HAP-1 (cell line): ENCODE measurements at regions not wholly inside any gene's neighbourhood (a gene's known extent, or its start where the extent isn't known, plus 50 kb on each side); places are given as distances from the start of the nearest gene placed in this dataset.

Experiments used
- DNase-seq, 2 experiments: peaks; one replicate each; pipeline ENCODE4 v3.0.0-alpha.2; 2016 to 2020; ENCODE audit warnings: low spot score in 2 of 2
- H3K27me3 ChIP-seq: fragments of 250-450 bp; sonication (Bioruptor Pico); 2 replicates; pipeline ENCODE4 v1.5.1; 2020; ENCODE audit warnings: low read depth, mild to moderate bottlenecking, moderate library complexity
- H3K36me3 ChIP-seq: fragments of 250-450 bp; sonication (Bioruptor Pico); replicated peaks from 2 replicates; pipeline ENCODE4 v1.5.1; 2020; ENCODE audit warnings: mild to moderate bottlenecking
- H3K4me1 ChIP-seq: fragments of 250-450 bp; sonication (Bioruptor Pico); 2 replicates; pipeline ENCODE4 v1.5.1; 2020; ENCODE audit warnings: mild to moderate bottlenecking
- H3K4me3 ChIP-seq: fragments of 250-450 bp; sonication (Bioruptor Pico); 2 replicates; pipeline ENCODE4 v1.5.1; 2020; ENCODE audit warnings: mild to moderate bottlenecking, moderate library complexity
- H3K9me3 ChIP-seq: fragments of 250-450 bp; sonication (Bioruptor Pico); 2 replicates; pipeline ENCODE4 v1.5.1; 2020; ENCODE audit warnings: mild to moderate bottlenecking, moderate library complexity
- in situ Hi-C: fragments of 300-500 bp; cut with MboI; formaldehyde crosslinking; loops from 3 replicates; pipeline ENCODE4 v1.14.3; 2020; ENCODE audit warnings: low sequenced_read_pairs, inconsistent platforms, mixed read lengths

DNA sequence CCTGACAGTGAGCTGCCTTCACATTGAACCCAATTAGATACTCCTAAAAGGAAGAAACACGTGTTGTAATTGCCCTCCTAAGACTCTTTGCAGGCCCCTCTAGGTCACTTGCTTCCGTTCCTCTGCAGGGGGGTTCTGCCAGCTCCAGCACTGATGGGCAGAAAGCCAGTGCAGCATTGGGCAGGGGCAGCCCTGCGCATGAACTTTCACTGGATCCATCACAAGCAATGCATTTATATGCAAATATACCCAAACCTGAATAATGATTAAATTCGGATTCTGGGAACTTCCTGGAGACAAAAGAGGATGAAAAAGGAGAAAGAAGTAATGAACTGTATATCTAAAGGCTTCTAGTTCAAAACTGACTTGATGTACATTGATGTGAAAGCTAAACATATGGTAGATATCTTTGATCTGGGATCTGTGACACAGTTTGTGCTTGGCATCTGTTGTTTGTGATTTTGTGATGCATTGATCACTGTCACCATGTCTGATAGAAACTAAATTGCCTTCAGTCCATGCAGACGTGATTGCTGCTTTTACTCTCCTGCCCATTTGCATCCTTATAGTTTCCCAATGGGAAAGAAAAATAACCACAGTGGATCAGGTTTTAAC lies 313.4 kb downstream of the DEPDC1B start:
- H3K27me3 ChIP-seq, result no peaks in the 10 kb centered on the region
- H3K4me3 ChIP-seq, result no peak overlapping the region
- H3K4me1 ChIP-seq, result no peaks in the 10 kb centered on the region
- H3K9me3 ChIP-seq, result no peaks in the 10 kb centered on the region
- in situ Hi-C loops, result loop anchor here (25.0 kb wide), 1 partner anchor 574 kb away; no protein-coding TSS in a partner anchor
- no peak for DNase-seq
- no peaks in the 10 kb centered on the region for H3K36me3 ChIP-seq

DNA sequence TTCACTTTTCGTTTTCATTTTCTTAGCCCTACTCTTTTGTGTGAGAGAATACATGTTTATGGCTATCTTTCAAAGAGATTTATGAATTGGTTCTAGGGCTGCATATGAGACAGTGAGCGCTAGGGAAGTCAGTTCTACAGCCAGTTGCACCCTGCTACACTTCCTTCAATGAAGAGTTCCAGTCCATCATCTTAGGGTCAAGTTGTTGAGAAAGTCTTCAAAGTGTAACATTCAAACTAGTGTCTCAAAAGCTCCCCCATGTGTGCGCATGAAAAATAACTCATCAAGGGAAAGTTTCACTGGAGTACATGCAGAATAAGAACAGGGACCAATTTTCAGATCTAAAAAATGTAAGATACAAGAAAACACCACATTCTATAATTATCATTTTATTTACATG lies 317.2 kb downstream of the DEPDC1B start:
- peak in 1 of 2 experiments; percentile 2 for DNase-seq
- H3K4me3 ChIP-seq, result no peak overlapping the region
- in situ Hi-C loops, result loop anchor here (25.0 kb wide), 1 partner anchor 570 kb away; no protein-coding TSS in a partner anchor

DNA sequence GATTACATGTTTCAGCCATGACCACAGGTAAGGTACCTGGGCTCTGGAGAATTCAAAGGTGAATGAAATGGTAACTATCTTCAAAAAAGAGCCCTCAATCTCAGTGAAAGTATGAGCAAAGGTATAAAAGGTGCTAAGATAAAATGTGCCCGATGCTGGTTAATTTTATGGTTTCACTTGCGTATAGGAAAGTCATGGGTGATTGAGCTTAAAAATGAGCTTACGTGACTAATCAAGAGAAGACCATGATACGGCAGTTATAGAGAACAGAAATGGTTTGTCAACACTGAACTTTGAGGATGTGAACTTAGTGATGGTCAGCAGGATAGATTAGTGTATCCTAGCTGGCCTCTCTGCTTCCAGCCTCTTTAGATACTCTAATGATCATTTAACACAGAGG lies 320.1 kb downstream of the DEPDC1B start:
- Histone ChIP-seq H3K4me1 (no peaks in the 10 kb centered on the region), H3K9me3 (no peaks in the 10 kb centered on the region), H3K36me3 (no peaks in the 10 kb centered on the region), H3K27me3 (no peaks in the 10 kb centered on the region), H3K4me3 (no peak overlapping the region)
- DNase-seq, result no peak
- in situ Hi-C loops, result loop anchor here (25.0 kb wide), 1 partner anchor 568 kb away; no protein-coding TSS in a partner anchor

More for the DNA sequence above, 317.2 kb downstream of the DEPDC1B start:
- Histone ChIP-seq H3K9me3 (no peaks in the 10 kb centered on the region), H3K27me3 (no peaks in the 10 kb centered on the region), H3K4me1 (no peaks in the 10 kb centered on the region), H3K36me3 (no peaks in the 10 kb centered on the region)

DNA sequence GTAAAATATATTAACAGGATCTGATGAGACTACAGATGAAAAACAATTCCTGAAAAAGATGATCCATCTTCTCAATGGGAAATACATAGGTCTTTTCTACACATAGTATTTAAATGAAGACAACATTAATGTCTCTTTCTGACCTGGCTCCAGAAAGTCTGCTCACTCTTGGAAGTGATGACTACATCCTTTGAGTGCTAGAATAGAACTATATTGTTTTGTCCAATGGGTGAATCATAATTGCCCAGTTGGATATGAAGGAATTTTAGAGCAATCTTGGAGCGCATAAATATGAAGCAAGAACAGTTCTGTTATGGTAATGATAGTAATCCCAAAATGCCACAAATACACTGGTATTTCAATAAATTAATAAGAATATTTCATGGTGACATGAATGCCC lies 322.1 kb downstream of the DEPDC1B start:
- no peaks in the 10 kb centered on the region for H3K36me3 ChIP-seq
- no peaks in the 10 kb centered on the region for H3K4me1 ChIP-seq
- H3K27me3 ChIP-seq, result no peaks in the 10 kb centered on the region
- in situ Hi-C loops, result loop anchor here (25.0 kb wide), 1 partner anchor 566 kb away; no protein-coding TSS in a partner anchor
- H3K9me3 ChIP-seq, result no peaks in the 10 kb centered on the region
- H3K4me3 ChIP-seq, result no peak overlapping the region
- no peak for DNase-seq

DNA sequence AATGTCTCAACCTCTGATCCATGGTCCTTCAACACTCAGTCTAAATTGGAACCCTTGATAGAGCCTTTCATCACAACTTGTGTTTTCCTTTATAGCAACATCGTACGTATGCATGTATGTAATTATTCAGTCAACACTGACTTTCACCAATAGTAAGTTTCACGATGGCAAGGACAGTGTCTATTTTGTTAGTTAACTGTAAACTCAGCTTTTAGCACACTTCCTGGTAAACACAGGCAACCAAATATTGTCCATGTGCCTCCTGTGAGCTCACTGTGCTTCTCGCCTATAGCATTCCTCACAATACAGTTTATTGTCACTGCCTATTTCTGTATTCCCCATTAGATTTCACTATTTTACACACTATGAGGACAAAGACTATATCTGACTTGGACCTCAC lies 323.1 kb downstream of the DEPDC1B start:
- Histone ChIP-seq H3K36me3 (no peaks in the 10 kb centered on the region), H3K4me3 (no peak overlapping the region), H3K9me3 (no peaks in the 10 kb centered on the region), H3K4me1 (no peaks in the 10 kb centered on the region), H3K27me3 (no peaks in the 10 kb centered on the region)
- in situ Hi-C loops, result loop anchor here (25.0 kb wide), 1 partner anchor 565 kb away; no protein-coding TSS in a partner anchor
- DNase-seq, result no peak

DNA sequence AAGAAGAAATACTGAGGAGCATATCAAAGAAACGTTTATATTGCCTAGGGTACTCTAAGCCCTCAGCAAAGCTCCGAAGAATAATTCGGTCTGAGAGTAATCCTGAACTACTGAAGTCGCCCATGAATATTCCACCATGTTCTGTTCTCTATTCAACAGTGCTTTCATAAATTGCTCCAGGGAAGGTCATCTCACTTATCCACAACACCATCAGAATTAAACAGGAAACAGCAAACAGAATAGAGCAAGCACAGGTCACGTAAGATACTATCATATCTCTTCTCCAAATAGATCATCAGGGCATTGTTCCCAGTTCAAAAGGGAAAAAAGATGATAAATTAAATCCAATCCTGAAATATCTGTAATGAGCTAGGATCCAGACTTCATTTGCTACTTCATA lies 325.6 kb downstream of the DEPDC1B start:
- no peak overlapping the region for H3K4me3 ChIP-seq
- no peaks in the 10 kb centered on the region for H3K36me3 ChIP-seq
- H3K9me3 ChIP-seq, result no peaks in the 10 kb centered on the region
- no peaks in the 10 kb centered on the region for H3K27me3 ChIP-seq
- no peak for DNase-seq
- no peaks in the 10 kb centered on the region for H3K4me1 ChIP-seq
- in situ Hi-C loops, result no loop called here

DNA sequence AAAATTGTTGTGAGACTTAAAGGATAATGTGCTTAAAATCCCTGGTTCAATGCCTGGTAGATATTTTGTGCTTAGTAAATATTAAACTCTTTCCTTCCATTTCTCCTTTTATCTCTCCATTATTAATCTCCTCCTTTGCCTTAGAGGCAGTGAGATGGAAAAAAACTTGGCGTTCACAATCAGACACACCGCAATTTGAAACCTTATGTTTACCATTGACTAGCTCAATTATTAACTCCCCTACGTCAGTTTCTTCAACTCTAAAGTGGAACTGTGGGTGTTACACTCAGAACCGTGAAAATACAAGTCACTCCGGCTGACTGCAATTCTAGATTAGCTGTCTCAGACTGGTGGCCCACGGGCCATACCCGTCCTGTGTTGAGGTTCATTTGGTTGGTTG lies 327.2 kb downstream of the DEPDC1B start:
- Histone ChIP-seq H3K36me3 (no peaks in the 10 kb centered on the region), H3K27me3 (no peaks in the 10 kb centered on the region), H3K9me3 (no peaks in the 10 kb centered on the region), H3K4me1 (no peaks in the 10 kb centered on the region), H3K4me3 (no peak overlapping the region)
- no peak for DNase-seq
- in situ Hi-C loops, result no loop called here

DNA sequence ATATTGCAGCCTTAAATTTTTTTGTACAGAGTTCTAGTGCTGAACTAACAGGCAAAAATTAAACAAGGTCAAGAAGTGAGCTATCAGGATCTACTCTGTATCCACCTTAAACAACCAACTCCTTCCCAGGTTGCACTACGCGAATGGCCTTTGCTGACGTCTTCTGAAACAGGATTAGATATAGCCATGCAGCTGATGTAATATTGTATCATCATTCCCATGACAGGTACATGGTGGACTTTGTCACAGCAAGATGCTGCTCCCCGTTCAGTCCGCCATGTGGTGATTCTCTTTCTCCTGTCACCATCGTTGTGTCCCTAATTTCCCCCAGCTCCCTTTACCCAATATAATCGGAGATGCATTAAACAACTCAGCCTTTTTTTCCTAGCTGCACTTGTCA lies 328.9 kb downstream of the DEPDC1B start:
- H3K9me3 ChIP-seq, result no peaks in the 10 kb centered on the region
- no peak overlapping the region for H3K4me3 ChIP-seq
- in situ Hi-C loops, result no loop called here
- H3K4me1 ChIP-seq, result no peaks in the 10 kb centered on the region
- H3K36me3 ChIP-seq, result no peaks in the 10 kb centered on the region
- DNase-seq, result no peak
- no peaks in the 10 kb centered on the region for H3K27me3 ChIP-seq

DNA sequence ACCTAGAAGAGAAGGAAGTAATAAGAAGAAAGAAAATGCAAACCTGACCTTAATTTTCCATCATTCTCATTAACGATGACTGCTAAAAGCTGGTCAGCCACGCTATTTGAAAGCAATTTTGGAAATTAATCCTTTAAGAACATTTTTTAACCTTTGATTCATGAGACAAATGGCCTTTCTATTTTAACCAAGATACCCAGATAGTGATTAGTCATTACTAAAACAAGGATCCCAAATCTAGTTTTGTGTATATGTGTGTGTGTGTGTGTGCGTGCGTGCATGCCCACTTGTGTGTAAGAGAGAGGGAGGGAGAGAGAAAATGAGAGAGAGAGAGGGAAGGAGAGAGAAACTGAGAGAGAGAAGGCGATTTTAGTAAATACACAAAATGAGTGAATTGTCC lies 329.5 kb downstream of the DEPDC1B start:
- H3K4me3 ChIP-seq, result no peak overlapping the region
- no peaks in the 10 kb centered on the region for H3K9me3 ChIP-seq
- no peaks in the 10 kb centered on the region for H3K36me3 ChIP-seq
- DNase-seq, result no peak
- in situ Hi-C loops, result no loop called here
- no peaks in the 10 kb centered on the region for H3K4me1 ChIP-seq
- no peaks in the 10 kb centered on the region for H3K27me3 ChIP-seq

DNA sequence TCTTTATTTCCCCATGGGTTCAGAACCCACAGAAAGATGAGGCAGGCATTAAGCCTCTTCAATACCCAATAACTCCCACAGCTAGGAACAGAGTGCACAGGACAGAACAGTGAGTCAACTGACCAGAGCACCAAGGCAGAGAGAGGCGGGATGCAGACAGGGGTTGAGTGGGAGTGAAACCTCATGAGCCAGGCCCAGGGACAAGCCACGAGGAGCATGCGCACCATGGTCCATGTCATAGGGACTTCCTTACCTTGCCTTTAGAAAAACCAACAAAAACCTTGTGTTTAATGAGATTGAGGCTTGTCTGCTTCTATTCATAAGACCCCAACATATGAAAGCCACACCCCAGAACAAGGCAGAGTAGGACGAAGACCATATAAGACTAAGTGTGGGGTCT lies 330.6 kb downstream of the DEPDC1B start:
- no peak for DNase-seq
- Histone ChIP-seq H3K4me3 (no peak overlapping the region), H3K4me1 (no peaks in the 10 kb centered on the region), H3K36me3 (no peaks in the 10 kb centered on the region), H3K27me3 (no peaks in the 10 kb centered on the region), H3K9me3 (no peaks in the 10 kb centered on the region)
- in situ Hi-C loops, result no loop called here

DNA sequence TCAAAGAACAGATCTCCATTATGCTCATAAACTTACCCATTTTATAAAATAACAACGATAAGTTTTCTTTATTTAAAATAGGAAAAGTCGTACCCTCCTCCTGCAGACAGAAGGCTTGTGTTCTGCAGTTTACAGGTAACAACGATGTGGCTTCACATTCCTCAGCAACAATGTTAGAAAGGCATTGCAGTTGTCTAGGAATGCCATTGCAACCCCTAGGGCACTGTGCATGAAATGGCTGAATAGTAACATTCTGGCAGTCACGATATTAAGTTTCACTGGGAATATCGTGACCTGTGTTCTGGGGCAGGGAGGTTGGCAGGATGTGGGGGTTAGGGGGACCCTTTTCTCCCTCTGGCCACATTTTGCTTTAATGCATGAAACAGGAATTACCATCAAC lies 331.9 kb downstream of the DEPDC1B start:
- Histone ChIP-seq H3K9me3 (no peaks in the 10 kb centered on the region), H3K4me1 (no peaks in the 10 kb centered on the region), H3K36me3 (no peaks in the 10 kb centered on the region), H3K27me3 (no peaks in the 10 kb centered on the region), H3K4me3 (no peak overlapping the region)
- DNase-seq, result no peak
- in situ Hi-C loops, result no loop called here

DNA sequence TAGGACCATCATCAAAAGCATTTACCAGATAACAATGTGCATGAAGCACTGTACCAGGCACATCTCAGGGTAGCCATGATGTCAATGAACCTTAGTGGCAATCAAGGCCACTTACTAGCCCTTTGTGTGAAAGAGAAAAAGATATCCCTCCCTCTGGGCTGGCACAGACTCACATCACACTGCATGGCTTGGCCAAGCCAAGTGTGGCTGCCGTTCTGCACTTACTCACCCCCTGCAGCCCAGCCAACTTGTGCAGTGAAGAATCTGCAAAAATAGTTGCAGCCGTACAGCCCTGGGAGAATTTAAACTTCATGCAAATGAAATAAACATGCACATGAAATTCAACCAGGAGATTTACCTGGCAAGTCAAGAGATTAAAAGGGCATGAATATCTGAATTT lies 333.5 kb downstream of the DEPDC1B start:
- in situ Hi-C loops, result no loop called here

DNA sequence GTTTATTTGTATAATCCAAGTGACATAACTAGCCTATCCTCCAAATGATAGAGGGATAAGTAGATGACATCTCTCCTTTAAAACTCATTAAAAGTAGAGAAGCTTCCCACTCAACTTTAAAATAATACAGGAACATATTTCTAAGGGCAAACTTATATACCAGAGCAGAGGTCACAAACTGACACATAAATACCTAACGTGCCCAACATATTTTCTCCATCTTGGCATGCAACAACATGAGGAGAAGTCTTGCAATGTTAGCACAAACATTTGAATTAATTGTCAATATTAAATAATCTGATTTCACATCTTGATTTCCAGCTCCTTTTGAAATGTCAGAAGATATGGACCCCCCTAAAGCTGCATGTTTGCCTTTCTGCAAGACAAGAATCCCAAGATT lies 335.0 kb downstream of the DEPDC1B start:
- DNase-seq, result no peak
- H3K36me3 ChIP-seq, result no peaks in the 10 kb centered on the region
- H3K4me3 ChIP-seq, result no peak overlapping the region
- H3K4me1 ChIP-seq, result no peaks in the 10 kb centered on the region
- no peaks in the 10 kb centered on the region for H3K27me3 ChIP-seq
- in situ Hi-C loops, result no loop called here
- H3K9me3 ChIP-seq, result no peaks in the 10 kb centered on the region

More for the DNA sequence above, 333.5 kb downstream of the DEPDC1B start:
- Histone ChIP-seq H3K4me3 (no peak overlapping the region), H3K27me3 (no peaks in the 10 kb centered on the region), H3K9me3 (no peaks in the 10 kb centered on the region), H3K36me3 (no peaks in the 10 kb centered on the region), H3K4me1 (no peaks in the 10 kb centered on the region)
- DNase-seq, result no peak

DNA sequence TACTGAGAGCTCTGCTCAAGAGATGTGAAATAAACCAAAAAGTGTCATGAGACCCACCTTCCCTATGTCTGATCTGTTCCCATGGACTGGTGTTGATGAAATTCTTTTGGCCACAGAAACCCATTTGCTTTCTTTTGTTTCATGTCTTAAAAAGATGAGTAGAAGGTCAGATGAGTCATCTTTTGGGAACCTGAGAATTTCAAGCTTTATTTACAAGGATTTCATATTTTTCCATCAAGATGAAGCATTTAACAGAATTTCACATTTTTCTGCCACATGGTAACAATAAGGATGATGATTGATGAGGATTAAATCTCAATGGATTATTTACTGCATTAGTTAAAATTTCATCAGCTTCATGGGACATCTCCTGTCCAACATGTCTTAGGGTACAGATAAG lies 337.8 kb downstream of the DEPDC1B start:
- H3K36me3 ChIP-seq, result no peaks in the 10 kb centered on the region
- no peaks in the 10 kb centered on the region for H3K9me3 ChIP-seq
- no peak overlapping the region for H3K4me3 ChIP-seq
- H3K27me3 ChIP-seq, result no peaks in the 10 kb centered on the region
- DNase-seq, result no peak
- in situ Hi-C loops, result no loop called here
- H3K4me1 ChIP-seq, result no peaks in the 10 kb centered on the region

DNA sequence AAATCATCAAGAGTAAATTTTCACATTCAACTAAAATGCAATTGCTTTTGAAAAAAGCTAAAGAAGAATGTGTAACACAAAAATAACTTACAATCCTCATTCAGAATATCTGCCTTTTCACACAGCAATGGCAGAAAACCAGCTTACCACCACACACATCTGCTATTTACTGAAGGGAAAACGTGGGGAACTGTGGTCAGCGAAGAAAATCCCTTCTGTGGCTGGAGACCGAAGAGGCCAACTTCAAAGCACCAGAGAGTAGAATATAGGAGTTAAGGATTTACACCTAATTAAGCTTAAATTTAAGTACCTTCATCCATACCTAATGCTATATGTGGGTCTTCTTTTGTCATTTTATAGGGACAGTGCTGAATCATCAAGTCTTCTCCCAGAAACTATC lies 339.6 kb downstream of the DEPDC1B start:
- in situ Hi-C loops, result no loop called here
- Histone ChIP-seq H3K4me1 (no peaks in the 10 kb centered on the region), H3K27me3 (no peaks in the 10 kb centered on the region)

More for the DNA sequence above, 339.6 kb downstream of the DEPDC1B start:
- H3K36me3 ChIP-seq, result no peaks in the 10 kb centered on the region
- no peak for DNase-seq
- no peak overlapping the region for H3K4me3 ChIP-seq
- H3K9me3 ChIP-seq, result no peaks in the 10 kb centered on the region
